Common myeloid progenitor, CD34-positive (primary cell): ENCODE measurements at regions not wholly inside any gene's neighbourhood (a gene's known extent, or its start where the extent isn't known, plus 50 kb on each side); places are given as distances from the start of the nearest gene placed in this dataset.

Experiments
- CTCF ChIA-PET: fragments of 350-600 bp; sonication (Branson Sonifier 250); formaldehyde crosslinking; loops from one replicate; lab custom pipeline; 2021; ENCODE audit warnings: antibody characterized with exemption; lab: Charles Lee
- POLR2A ChIA-PET: fragments of 350-600 bp; sonication (Branson Sonifier 250); formaldehyde crosslinking; loops from one replicate; lab custom pipeline; 2021; ENCODE audit warnings: antibody characterized with exemption; lab: Charles Lee
- DNase-seq, 3 donors: peaks; one replicate each; pipeline versions ENCODE4 v3.0.0 to v3.0.0-alpha.2; 2013
- H3K27ac ChIP-seq, 2 experiments: 1 replicate in 1 of 2; 2 replicates in 1 of 2; pipeline ENCODE4 v1.7.0; 2013; ENCODE audit warnings: inconsistent platforms in 2 of 2, low read length in 2 of 2, mild to moderate bottlenecking in 2 of 2, low read depth in 1 of 2, moderate library complexity in 1 of 2; ENCODE audit not compliant: severe bottlenecking in 2 of 2, insufficient read depth in 1 of 2, poor library complexity in 1 of 2
- H3K27me3 ChIP-seq, 5 experiments: replicated peaks in 2 of 5; 1 replicate in 3 of 5; 2 replicates in 2 of 5; pipeline versions ENCODE4 v1.6.1 to v1.7.0; 2013; ENCODE audit warnings: low read length in 4 of 5, mild to moderate bottlenecking in 2 of 5, moderate library complexity in 2 of 5, inconsistent platforms in 1 of 5; ENCODE audit not compliant: insufficient read depth in 5 of 5, control insufficient read depth in 4 of 5
- H3K36me3 ChIP-seq, 4 experiments: 1 replicate in 2 of 4; 2 replicates in 2 of 4; pipeline versions ENCODE4 v1.6.1 to v1.7.0; 2013; ENCODE audit warnings: low read length in 3 of 4, control low read depth in 1 of 4, mild to moderate bottlenecking in 1 of 4; ENCODE audit not compliant: control insufficient read depth in 4 of 4, insufficient read depth in 4 of 4
- H3K4me1 ChIP-seq, 4 experiments: 1 replicate in 3 of 4; 2 replicates in 1 of 4; pipeline versions ENCODE4 v1.6.1 to v1.7.1; 2013; ENCODE audit warnings: low read length in 3 of 4, mild to moderate bottlenecking in 3 of 4, control low read depth in 1 of 4, inconsistent platforms in 1 of 4, moderate library complexity in 1 of 4; ENCODE audit not compliant: control insufficient read depth in 4 of 4, insufficient read depth in 4 of 4; ENCODE audit errors: control extremely low read depth in 1 of 4
- H3K4me3 ChIP-seq, 7 experiments: 1 replicate in 4 of 7; 2 replicates in 3 of 7; pipeline versions ENCODE4 v1.5.1 to v1.7.0; 2013; ENCODE audit warnings: mild to moderate bottlenecking in 7 of 7, low read length in 6 of 7, moderate library complexity in 6 of 7, inconsistent platforms in 2 of 7, low read depth in 2 of 7, control low read depth in 1 of 7; ENCODE audit not compliant: insufficient read depth in 4 of 7, control insufficient read depth in 1 of 7; ENCODE audit errors: extremely low read depth in 1 of 7
- H3K9me3 ChIP-seq, 5 experiments: 1 replicate in 4 of 5; 2 replicates in 1 of 5; pipeline versions ENCODE4 v1.6.1 to v1.7.1; 2013; ENCODE audit warnings: low read length in 4 of 5, mild to moderate bottlenecking in 2 of 5, inconsistent platforms in 1 of 5, low read depth in 1 of 5, moderate library complexity in 1 of 5; ENCODE audit not compliant: control insufficient read depth in 4 of 5, insufficient read depth in 2 of 5; ENCODE audit errors: control extremely low read depth in 1 of 5
- WGBS: methylation state at CpG from one replicate; pipeline ENCODE4 v1.1.5; 2013; ENCODE audit not compliant: insufficient coverage; 5-methylcytosine and 5-hydroxymethylcytosine counted together

DNA sequence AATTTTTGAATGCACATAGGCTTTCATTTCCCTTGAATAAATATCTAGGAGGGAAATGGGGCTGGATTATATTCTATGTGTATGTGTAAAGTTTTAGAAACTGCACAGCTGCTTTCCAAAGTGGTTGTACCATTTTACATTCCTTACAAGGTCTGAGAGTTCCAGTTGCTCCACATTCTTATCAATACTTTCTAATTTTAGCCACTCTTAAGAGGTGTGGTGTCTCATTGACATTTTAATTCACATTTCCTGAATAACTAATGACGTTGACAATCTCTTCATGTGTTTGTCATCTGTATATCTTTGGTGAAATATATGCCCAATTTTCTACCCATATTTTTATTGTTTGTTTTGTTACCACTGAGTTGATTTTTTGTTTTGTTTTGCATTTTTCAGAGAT, 74.6 kb upstream of the VASH1 start:
- WGBS, result no CpG with 5 or more reads among the region's 1 CpG
- CTCF ChIA-PET, result interaction anchor here (2.0 kb wide), 1 partner anchor 10 kb away, joined by 5 read pairs; no protein-coding TSS in a partner anchor
- peaks cover 8 to 32% (median 12%) of the 10 kb centered on the region in 5 experiments for H3K9me3 ChIP-seq

DNA sequence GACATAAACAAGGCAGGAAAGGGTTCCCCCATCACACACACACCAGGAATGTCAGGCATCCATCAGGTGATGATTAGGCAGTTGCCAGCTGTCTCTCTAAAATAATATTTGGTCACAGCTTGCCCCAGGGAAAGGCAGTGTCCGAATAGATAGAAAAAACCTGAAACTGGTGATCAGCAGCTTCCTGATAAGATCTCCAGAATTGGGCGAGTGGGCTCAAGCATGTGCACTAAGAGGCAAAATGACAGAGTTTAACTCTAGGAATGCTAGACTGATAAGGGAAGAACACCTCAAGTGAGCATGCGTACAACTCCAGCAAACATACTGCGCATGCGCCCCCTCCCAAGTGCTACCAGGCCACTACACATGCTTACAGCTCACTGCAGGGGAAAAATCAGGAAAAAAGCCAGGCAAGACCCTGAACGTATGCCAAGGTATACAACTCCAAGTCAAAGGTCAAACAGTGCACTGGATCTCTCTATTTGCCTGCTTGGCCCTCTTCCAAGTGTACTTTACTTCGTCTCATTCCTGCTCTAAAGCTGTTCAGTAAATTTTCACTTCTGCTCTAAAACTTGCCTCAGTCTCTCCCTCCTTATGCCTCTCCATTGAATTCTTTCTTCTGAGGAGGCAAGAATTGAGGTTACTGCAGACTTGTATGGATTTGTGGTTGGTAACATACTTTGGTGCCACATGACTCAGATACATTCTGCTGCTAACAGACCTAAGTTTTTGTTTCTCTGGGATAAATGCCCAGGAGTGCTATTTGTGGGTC, 73.5 kb upstream of the VASH1 start:
- H3K4me3 ChIP-seq, result no peak overlapping the region
- peaks cover 6 to 24% (median 8%) of the 10 kb centered on the region in 5 experiments for H3K9me3 ChIP-seq
- no peaks in the 10 kb centered on the region for H3K36me3 ChIP-seq
- whole genome bisulfite sequencing, result 92% methylated on average over 5 of the region's 7 CpGs
- H3K27me3 ChIP-seq, result no peaks in the 10 kb centered on the region
- no peak for DNase-seq
- ChIA-PET CTCF (interaction anchor here (2.0 kb wide), 1 partner anchor 9 kb away, joined by 5 read pairs; no protein-coding TSS in a partner anchor), POLR2A (no interaction called here)
- no peaks in the 10 kb centered on the region for H3K4me1 ChIP-seq
- H3K27ac ChIP-seq, result no peak overlapping the region

More for the DNA sequence above, 74.6 kb upstream of the VASH1 start:
- Histone ChIP-seq H3K4me3 (no peak overlapping the region), H3K36me3 (no peaks in the 10 kb centered on the region), H3K27me3 (no peaks in the 10 kb centered on the region), H3K4me1 (no peaks in the 10 kb centered on the region), H3K27ac (no peak overlapping the region)
- POLR2A ChIA-PET, result no interaction called here
- DNase-seq, result no peak

DNA sequence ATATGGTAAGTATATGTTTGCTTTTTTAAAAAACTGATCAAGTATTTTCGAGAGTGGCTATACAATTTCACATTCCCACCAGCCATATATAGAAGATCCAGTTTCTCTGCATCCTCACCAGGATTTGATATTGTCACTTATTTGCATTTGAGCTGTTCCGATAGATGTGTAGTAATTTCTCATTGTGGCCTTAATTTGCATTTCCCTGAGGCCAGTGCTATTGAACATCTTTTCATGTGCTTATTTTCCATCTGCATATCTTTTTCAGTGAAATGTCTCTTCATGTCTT, 72.9 kb upstream of the VASH1 start:
- Histone ChIP-seq H3K36me3 (no peaks in the 10 kb centered on the region), H3K27me3 (no peaks in the 10 kb centered on the region), H3K4me3 (no peak overlapping the region), H3K4me1 (no peaks in the 10 kb centered on the region), H3K9me3 (peaks cover 5 to 19% (median 8%) of the 10 kb centered on the region in 5 experiments), H3K27ac (no peak overlapping the region)
- DNase-seq, result no peak
- CTCF ChIA-PET, result interaction anchor here (2.0 kb wide), 1 partner anchor 8 kb away, joined by 5 read pairs; no protein-coding TSS in a partner anchor
- POLR2A ChIA-PET, result no interaction called here
- WGBS, result no CpG with 5 or more reads among the region's 2 CpGs

DNA sequence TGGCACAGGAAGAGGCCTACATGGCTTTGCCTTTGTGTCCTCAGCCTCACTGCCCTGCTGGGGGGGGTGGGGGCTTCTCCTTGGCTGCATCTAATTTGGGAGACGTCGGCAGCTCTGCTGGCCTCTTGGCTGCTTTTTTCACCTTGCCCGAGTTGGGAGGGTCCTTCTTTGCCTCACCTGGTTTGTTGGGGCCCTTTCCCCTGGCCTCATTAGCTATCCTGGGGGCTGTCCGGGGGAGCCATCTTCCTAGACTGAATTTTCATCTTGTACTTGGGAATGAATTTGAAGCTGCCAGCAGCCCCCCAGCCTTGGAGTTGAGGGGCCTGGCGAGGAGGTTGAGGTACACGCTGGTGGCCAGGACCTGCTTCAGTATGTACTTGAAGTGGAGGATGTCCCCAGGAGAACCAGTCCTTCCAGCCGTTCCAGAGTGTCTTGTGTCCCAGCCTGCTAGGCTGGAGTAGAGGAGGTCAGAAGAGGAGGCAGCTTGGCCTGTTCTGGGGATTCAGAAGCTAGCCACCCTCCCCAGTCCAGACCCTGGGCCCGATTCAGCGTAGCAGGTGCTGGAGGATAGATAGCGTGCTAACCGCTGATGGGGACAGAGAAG, 70.7 kb upstream of the VASH1 start:
- no peak overlapping the region for H3K27ac ChIP-seq
- peaks cover 5 to 15% (median 8%) of the 10 kb centered on the region in 5 experiments for H3K9me3 ChIP-seq
- H3K4me3 ChIP-seq, result no peak overlapping the region
- no peaks in the 10 kb centered on the region for H3K36me3 ChIP-seq
- WGBS, result 97% methylated on average over 9 of the region's 11 CpGs
- POLR2A ChIA-PET, result no interaction called here
- no peaks in the 10 kb centered on the region for H3K27me3 ChIP-seq
- DNase-seq, result no peak
- CTCF ChIA-PET, result interaction anchor here (1.6 kb wide), 1 partner anchor 21 kb away, joined by 5 read pairs; no protein-coding TSS in a partner anchor
- H3K4me1 ChIP-seq, result no peaks in the 10 kb centered on the region

DNA sequence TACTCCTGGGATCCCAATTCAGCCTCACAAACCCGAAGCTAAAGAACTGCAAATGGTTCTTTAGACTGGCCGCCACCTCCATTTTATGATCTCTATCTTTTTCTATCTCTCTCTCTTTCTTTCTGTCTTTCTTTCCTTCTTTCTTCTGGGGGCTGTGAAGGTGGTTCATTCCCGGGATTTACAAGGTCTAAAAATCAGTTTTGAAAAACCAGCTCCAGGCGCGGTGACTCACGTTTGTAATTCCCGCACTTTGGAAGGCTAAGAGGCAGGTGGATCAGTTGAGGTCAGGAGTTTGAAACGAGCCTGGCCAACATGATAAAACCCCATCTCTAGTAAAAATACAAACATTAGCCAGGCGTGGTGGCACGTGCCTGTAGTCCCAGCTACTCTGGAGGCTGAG, 67.2 kb upstream of the VASH1 start:
- Histone ChIP-seq H3K36me3 (no peaks in the 10 kb centered on the region), H3K9me3 (no peaks in the 10 kb centered on the region), H3K4me1 (peaks cover 0 to 3% (median 0%) of the 10 kb centered on the region in 4 experiments), H3K27me3 (no peaks in the 10 kb centered on the region), H3K27ac (no peak overlapping the region), H3K4me3 (no peak overlapping the region)
- ChIA-PET POLR2A (no interaction called here), CTCF (interaction anchor here (1.5 to 2.3 kb wide), 3 partner anchors 10 to 93 kb away, joined by 4 to 8 read pairs (median 5); no protein-coding TSS in a partner anchor)
- 89% methylated on average over 8 of the region's 10 CpGs for WGBS
- DNase-seq, result no peak

DNA sequence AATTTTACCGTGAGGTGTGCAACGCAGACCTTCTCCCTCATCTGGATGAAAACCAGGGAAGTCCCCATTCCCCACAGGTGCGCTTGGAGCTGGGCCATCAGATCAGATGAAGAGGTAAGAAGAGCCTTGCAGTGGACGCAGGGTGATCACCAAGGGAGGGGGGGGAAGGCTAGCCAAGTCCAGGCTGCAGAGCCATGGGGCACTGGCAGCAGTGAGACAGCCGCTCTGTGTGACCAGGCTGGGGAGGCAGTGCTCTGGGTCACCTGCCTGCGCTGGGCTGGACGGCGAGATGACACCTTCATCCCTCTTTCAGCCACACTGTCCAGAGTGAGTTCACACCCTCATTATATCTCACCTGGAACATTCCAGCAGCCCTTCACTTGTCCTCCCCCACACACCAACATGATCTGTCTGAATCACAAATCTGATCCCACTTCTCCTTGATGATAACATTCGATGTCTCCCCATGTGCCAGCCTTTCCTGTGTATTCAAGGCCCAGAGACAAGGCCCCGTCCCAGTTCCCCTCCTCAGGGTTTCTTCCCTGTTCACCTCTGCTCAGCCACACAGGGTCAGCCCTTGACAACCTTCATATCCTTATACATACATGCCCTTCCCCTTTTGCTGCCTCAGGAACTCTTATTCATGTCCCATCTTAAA, 65.9 kb upstream of the VASH1 start:
- CTCF ChIA-PET, result interaction anchor here (2.0 to 2.4 kb wide), 3 partner anchors 8 to 15 kb away, joined by 5 to 12 read pairs (median 8); no protein-coding TSS in a partner anchor
- Histone ChIP-seq H3K4me3 (no peak overlapping the region), H3K9me3 (no peaks in the 10 kb centered on the region), H3K27me3 (no peaks in the 10 kb centered on the region), H3K36me3 (no peaks in the 10 kb centered on the region), H3K4me1 (peaks cover 0 to 3% (median 0%) of the 10 kb centered on the region in 4 experiments), H3K27ac (no peak overlapping the region)
- 96% methylated on average over 8 of the region's 10 CpGs for WGBS
- no peak for DNase-seq
- POLR2A ChIA-PET, result no interaction called here
